H9 (cell line): ENCODE measurements at regions not wholly inside any gene's neighbourhood (a gene's known extent, or its start where the extent isn't known, plus 50 kb on each side); places are given as distances from the start of the nearest gene placed in this dataset.

Experiments
- DNase-seq: peaks from one replicate; pipeline ENCODE4 v3.0.0-alpha.2; 2017
- H2AFZ ChIP-seq: one replicate; pipeline ENCODE4 v1.6.1; 2013; ENCODE audit warnings: mild to moderate bottlenecking, low read length, control low read depth, moderate library complexity
- H2AK5ac ChIP-seq: 2 replicates; pipeline ENCODE4 v1.6.1; 2013; ENCODE audit warnings: low read length, control low read depth, mixed read lengths; ENCODE audit not compliant: insufficient read length
- H2BK120ac ChIP-seq: one replicate; pipeline ENCODE4 v1.6.1; 2013; ENCODE audit warnings: low read depth, mild to moderate bottlenecking, low read length, control low read depth, inconsistent platforms; ENCODE audit not compliant: poor library complexity, severe bottlenecking
- H2BK12ac ChIP-seq: 2 replicates; pipeline ENCODE4 v1.6.1; 2013; ENCODE audit warnings: low read length, control low read depth, mixed read lengths, low read depth; ENCODE audit not compliant: insufficient read length
- H2BK15ac ChIP-seq: 2 replicates; pipeline ENCODE4 v1.6.1; 2013; ENCODE audit warnings: low read depth, low read length, control low read depth
- H2BK20ac ChIP-seq: one replicate; pipeline ENCODE4 v1.6.1; 2013; ENCODE audit warnings: low read depth, mild to moderate bottlenecking, low read length, control low read depth, inconsistent platforms; ENCODE audit not compliant: poor library complexity, severe bottlenecking
- H2BK5ac ChIP-seq: 2 replicates; pipeline ENCODE4 v1.6.1; 2013; ENCODE audit warnings: low read length, control low read depth, mixed read lengths; ENCODE audit not compliant: insufficient read length
- H3K14ac ChIP-seq: 2 replicates; pipeline ENCODE4 v1.6.1; 2013; ENCODE audit warnings: low read length, control low read depth; ENCODE audit not compliant: insufficient read depth
- H3K18ac ChIP-seq: 2 replicates; pipeline ENCODE4 v1.6.1; 2013; ENCODE audit warnings: low read depth, mild to moderate bottlenecking, mixed read lengths, low read length, control low read depth; ENCODE audit not compliant: insufficient read length
- H3K23ac ChIP-seq: 2 replicates; pipeline ENCODE4 v1.6.1; 2013; ENCODE audit warnings: low read length, control low read depth, mixed read lengths, low read depth; ENCODE audit not compliant: insufficient read length
- H3K23me2 ChIP-seq: 2 replicates; pipeline ENCODE4 v1.6.1; 2013; ENCODE audit warnings: low read depth, mild to moderate bottlenecking, mixed read lengths, low read length, control low read depth; ENCODE audit not compliant: insufficient read length, poor library complexity, severe bottlenecking
- H3K27ac ChIP-seq: 2 replicates; pipeline ENCODE4 v1.5.1; 2013; ENCODE audit warnings: low read length, control low read depth, mixed read lengths, low read depth; ENCODE audit not compliant: insufficient read length
- H3K27me3 ChIP-seq: 2 replicates; pipeline ENCODE4 v1.6.1; 2013; ENCODE audit warnings: low read length, control low read depth, inconsistent platforms; ENCODE audit not compliant: insufficient read depth
- H3K4ac ChIP-seq: 2 replicates; pipeline ENCODE4 v1.6.1; 2013; ENCODE audit warnings: low read depth, mild to moderate bottlenecking, control low read depth, inconsistent platforms, low read length, moderate library complexity
- H3K4me1 ChIP-seq: 2 replicates; pipeline ENCODE4 v1.6.1; 2013; ENCODE audit warnings: low read length, control low read depth, inconsistent platforms; ENCODE audit not compliant: insufficient read depth
- H3K4me2 ChIP-seq: 2 replicates; pipeline ENCODE4 v1.6.1; 2013; ENCODE audit warnings: low read length, control low read depth, mixed read lengths; ENCODE audit not compliant: insufficient read length, insufficient read depth
- H3K56ac ChIP-seq: 2 replicates; pipeline ENCODE4 v1.6.1; 2013; ENCODE audit warnings: low read depth, mild to moderate bottlenecking, mixed read lengths, low read length, control low read depth; ENCODE audit not compliant: insufficient read length
- H3K79me1 ChIP-seq: 2 replicates; pipeline ENCODE4 v1.6.1; 2013; ENCODE audit warnings: low read depth, mild to moderate bottlenecking, moderate library complexity, low read length, control low read depth, inconsistent platforms; ENCODE audit not compliant: insufficient read depth, poor library complexity, severe bottlenecking
- H3K79me2 ChIP-seq: 2 replicates; pipeline ENCODE4 v1.6.1; 2013; ENCODE audit warnings: low read length, control low read depth, inconsistent platforms; ENCODE audit not compliant: insufficient read depth
- H3K9ac ChIP-seq: 2 replicates; pipeline ENCODE4 v1.6.1; 2013; ENCODE audit warnings: low read length, control low read depth, mixed read lengths; ENCODE audit not compliant: insufficient read length; ENCODE audit errors: extremely low read depth
- H3K9me3 ChIP-seq: one replicate; pipeline ENCODE4 v1.6.1; 2013; ENCODE audit warnings: low read depth, low read length, inconsistent platforms; ENCODE audit not compliant: control insufficient read depth
- H3T11ph ChIP-seq: one replicate; pipeline ENCODE4 v1.6.1; 2013; ENCODE audit warnings: mild to moderate bottlenecking, low read length, control low read depth, inconsistent platforms
- H4K20me1 ChIP-seq: one replicate; pipeline ENCODE4 v1.6.1; 2013; ENCODE audit not compliant: control insufficient read depth, insufficient read length, insufficient read depth
- H4K5ac ChIP-seq: 2 replicates; pipeline ENCODE4 v1.6.1; 2013; ENCODE audit warnings: low read depth, mild to moderate bottlenecking, mixed read lengths, low read length, control low read depth; ENCODE audit not compliant: insufficient read length
- H4K8ac ChIP-seq: replicated peaks from 2 replicates; pipeline ENCODE4 v1.6.1; 2013; ENCODE audit warnings: low read length, control low read depth, mixed read lengths, low read depth; ENCODE audit not compliant: insufficient read length
- H4K91ac ChIP-seq: 2 replicates; pipeline ENCODE4 v1.6.1; 2013; ENCODE audit warnings: low read depth, mild to moderate bottlenecking, moderate library complexity, mixed read lengths, low read length, control low read depth; ENCODE audit not compliant: insufficient read length
- H3K27ac Mint-ChIP-seq, 3 experiments: 2 replicates in 2 of 3; 3 replicates in 1 of 3; pipeline ENCODE4 v1.8.0; 2020 to 2021; ENCODE audit warnings: mixed read lengths in 3 of 3, mild to moderate bottlenecking in 1 of 3, moderate library complexity in 1 of 3
- H3K27me3 Mint-ChIP-seq: 2 replicates; pipeline ENCODE4 v1.8.0; 2021; ENCODE audit warnings: low read depth, mild to moderate bottlenecking, moderate library complexity, mixed read lengths
- H3K36me3 Mint-ChIP-seq, 3 experiments: 2 replicates in 2 of 3; 3 replicates in 1 of 3; pipeline ENCODE4 v1.8.0; 2020 to 2021; ENCODE audit warnings: low read depth in 3 of 3, mixed read lengths in 3 of 3; ENCODE audit not compliant: insufficient read depth in 1 of 3
- H3K4me1 Mint-ChIP-seq, 2 experiments: 2 replicates each; pipeline ENCODE4 v1.8.0; 2020; ENCODE audit warnings: mixed read lengths in 2 of 2
- H3K4me3 Mint-ChIP-seq, 2 experiments: 2 replicates in 1 of 2; 3 replicates in 1 of 2; pipeline ENCODE4 v1.8.0; 2020 to 2021; ENCODE audit warnings: mild to moderate bottlenecking in 2 of 2, mixed read lengths in 2 of 2, moderate library complexity in 1 of 2
- H3K9me3 Mint-ChIP-seq, 2 experiments: 2 replicates in 1 of 2; 3 replicates in 1 of 2; pipeline ENCODE4 v1.8.0; 2020; ENCODE audit warnings: mild to moderate bottlenecking in 2 of 2, mixed read lengths in 2 of 2, moderate library complexity in 1 of 2
- WGBS: extraction: QIAGEN DNeasy Blood & Tissue Kit; methylation state at CpG from one replicate; pipeline ENCODE4 v1.1.7; 2013; ENCODE audit warnings: missing lambda C conversion rate, low lambda C conversion rate, mixed read lengths; ENCODE audit not compliant: insufficient read length; ENCODE audit errors: extremely low coverage; 5-methylcytosine and 5-hydroxymethylcytosine counted together
- TF ChIP-seq, protein P1 (sequence below): fragments of 200-600 bp; sonication (generic); conservative IDR thresholded peaks from 3 replicates; pipeline ENCODE4 v1.8.0; 2021; ENCODE audit warnings: antibody characterized with exemption, mild to moderate bottlenecking

DNA sequence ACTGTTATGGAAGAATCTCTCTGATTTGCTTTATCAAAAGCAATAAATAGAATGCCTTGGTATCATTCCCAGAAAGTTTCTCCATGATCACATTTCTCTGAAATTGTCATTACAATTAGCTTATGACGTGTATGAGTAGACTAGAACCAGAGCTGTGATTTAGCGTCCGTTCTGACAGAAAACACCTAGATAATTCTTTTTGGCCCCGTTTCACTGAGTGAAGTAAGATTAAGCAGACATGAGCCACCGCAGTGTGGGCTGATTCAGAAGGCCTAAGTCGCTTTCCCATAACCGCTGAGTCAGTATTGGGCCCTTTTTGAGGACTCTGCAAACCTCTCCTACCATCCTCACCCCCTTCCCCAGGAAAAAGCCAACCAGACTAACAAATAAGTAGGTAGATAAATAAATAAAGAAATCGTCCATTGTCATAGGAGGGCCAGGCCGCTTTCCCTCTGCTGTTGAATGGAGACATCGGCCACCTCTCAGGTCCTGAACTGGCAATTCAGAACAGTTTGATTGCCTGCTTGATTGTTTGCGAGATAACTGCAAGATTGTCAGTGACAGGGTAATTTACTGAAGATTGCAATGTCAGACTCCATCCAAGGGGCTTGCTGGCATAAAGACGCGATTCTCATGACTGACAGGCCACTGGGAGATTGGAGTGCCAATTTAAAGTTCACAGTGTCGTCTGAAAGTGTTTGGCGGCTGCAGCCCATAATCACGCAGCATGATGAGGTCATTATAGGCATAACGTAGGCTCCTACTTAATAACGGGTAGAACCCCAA is 105.0 kb upstream of the WWC1 start:
- Histone ChIP-seq H4K8ac (no peak overlapping the region), H2BK15ac (no peak overlapping the region), H3K14ac (no peak overlapping the region), H2BK20ac (no peak overlapping the region), H4K20me1 (no peaks in the 10 kb centered on the region), H3K79me2 (no peaks in the 10 kb centered on the region), H3K23ac (no peak overlapping the region), H3K4ac (no peak overlapping the region), H3K79me1 (no peaks in the 10 kb centered on the region), H3K27me3 (no peaks in the 10 kb centered on the region), H3K4me2 (no peak overlapping the region), H2BK5ac (no peak overlapping the region), H4K5ac (no peak overlapping the region), H3K18ac (no peak overlapping the region), H3K23me2 (no peaks in the 10 kb centered on the region), H2AFZ (no peak overlapping the region), H3K4me1 (no peaks in the 10 kb centered on the region), H3K27ac (no peak overlapping the region), H4K91ac (no peak overlapping the region), H3T11ph (no peak overlapping the region), H2BK12ac (no peak overlapping the region), H2AK5ac (no peak overlapping the region), H2BK120ac (no peak overlapping the region), H3K56ac (no peak overlapping the region), H3K9ac (no peak overlapping the region), H3K9me3 (no peaks in the 10 kb centered on the region)
- Mint-ChIP-seq H3K9me3 (no peaks in the 10 kb centered on the region; a peak in 1 of 5 replicates), H3K27ac (peak overlapping the region in 1 of 3 experiments; percentile 10; a peak in 1 of 7 replicates), H3K4me1 (peaks cover 3 to 18% of the 10 kb centered on the region in 2 experiments; a peak in 3 of 4 replicates), H3K4me3 (no peak overlapping the region), H3K36me3 (no peaks in the 10 kb centered on the region), H3K27me3 (peaks cover 1% of the 10 kb centered on the region; the same call in 1 of the 2 replicates)
- no peak for DNase-seq
- WGBS, result no CpG with 5 or more reads among the region's 18 CpGs
- TF ChIP-seq, protein P1, sequence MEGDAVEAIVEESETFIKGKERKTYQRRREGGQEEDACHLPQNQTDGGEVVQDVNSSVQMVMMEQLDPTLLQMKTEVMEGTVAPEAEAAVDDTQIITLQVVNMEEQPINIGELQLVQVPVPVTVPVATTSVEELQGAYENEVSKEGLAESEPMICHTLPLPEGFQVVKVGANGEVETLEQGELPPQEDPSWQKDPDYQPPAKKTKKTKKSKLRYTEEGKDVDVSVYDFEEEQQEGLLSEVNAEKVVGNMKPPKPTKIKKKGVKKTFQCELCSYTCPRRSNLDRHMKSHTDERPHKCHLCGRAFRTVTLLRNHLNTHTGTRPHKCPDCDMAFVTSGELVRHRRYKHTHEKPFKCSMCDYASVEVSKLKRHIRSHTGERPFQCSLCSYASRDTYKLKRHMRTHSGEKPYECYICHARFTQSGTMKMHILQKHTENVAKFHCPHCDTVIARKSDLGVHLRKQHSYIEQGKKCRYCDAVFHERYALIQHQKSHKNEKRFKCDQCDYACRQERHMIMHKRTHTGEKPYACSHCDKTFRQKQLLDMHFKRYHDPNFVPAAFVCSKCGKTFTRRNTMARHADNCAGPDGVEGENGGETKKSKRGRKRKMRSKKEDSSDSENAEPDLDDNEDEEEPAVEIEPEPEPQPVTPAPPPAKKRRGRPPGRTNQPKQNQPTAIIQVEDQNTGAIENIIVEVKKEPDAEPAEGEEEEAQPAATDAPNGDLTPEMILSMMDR, result no peak
